Neural crest cell (in vitro differentiated cells): ENCODE measurements at regions not wholly inside any gene's neighbourhood (a gene's known extent, or its start where the extent isn't known, plus 50 kb on each side); places are given as distances from the start of the nearest gene placed in this dataset.

Experiments used
- DNase-seq: peaks from one replicate; pipeline ENCODE4 v3.0.0; 2021; ENCODE audit warnings: low read depth, mixed read lengths, low spot score
- H3K27ac Mint-ChIP-seq: one replicate; pipeline ENCODE4 v1.8.0; 2021; ENCODE audit warnings: mild to moderate bottlenecking, mixed read lengths; ENCODE audit not compliant: unreplicated experiment
- H3K27me3 Mint-ChIP-seq: 2 replicates; pipeline ENCODE4 v1.8.0; 2021; ENCODE audit warnings: low read depth, mild to moderate bottlenecking, mixed read lengths
- H3K36me3 Mint-ChIP-seq: 2 replicates; pipeline ENCODE4 v1.8.0; 2021; ENCODE audit warnings: low read depth, mild to moderate bottlenecking, mixed read lengths
- H3K4me1 Mint-ChIP-seq: 2 replicates; pipeline ENCODE4 v1.8.0; 2021; ENCODE audit warnings: mixed read lengths
- H3K4me3 Mint-ChIP-seq: one replicate; pipeline ENCODE4 v1.8.0; 2021; ENCODE audit warnings: mild to moderate bottlenecking, mixed read lengths
- H3K9me3 Mint-ChIP-seq: 2 replicates; pipeline ENCODE4 v1.8.0; 2021; ENCODE audit warnings: mixed read lengths
- TF ChIP-seq, protein P1 (sequence below): fragments of 200-600 bp; sonication (generic); conservative IDR thresholded peaks from 2 replicates; pipeline ENCODE4 v1.5.0; 2021; ENCODE audit warnings: antibody characterized with exemption, mild to moderate bottlenecking

DNA sequence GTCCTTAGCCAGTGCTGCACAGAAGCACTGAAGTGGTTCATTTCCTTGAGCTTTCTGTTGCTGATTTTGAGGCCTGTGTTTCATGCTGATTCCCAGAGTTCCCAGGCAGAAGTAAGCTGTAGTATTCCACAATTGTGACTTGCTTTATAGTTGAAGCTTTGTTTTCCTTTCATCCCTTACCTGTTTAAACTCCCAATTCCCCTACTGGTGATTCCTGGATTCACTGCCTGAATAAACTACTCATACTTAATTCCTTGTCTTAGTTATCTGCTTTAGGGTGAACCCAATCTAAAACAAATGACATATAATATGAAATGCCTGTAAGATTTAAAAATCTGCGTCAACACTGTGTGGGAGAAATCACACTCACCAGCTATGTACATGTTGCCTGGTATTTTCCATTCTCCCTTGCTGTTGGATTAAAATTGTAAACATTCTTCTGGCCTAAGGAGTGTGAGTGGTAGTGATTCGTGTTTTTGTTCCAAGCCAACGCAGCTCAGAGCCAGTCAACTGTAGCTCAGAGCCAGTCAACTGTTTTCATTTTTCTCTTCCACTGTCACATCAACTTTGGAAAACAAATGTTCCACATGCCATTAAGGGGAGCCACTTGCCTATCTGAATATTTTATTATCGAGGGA is 879.4 kb downstream of the MRPL39 start:
- H3K27ac Mint-ChIP-seq = no peak overlapping the region

DNA sequence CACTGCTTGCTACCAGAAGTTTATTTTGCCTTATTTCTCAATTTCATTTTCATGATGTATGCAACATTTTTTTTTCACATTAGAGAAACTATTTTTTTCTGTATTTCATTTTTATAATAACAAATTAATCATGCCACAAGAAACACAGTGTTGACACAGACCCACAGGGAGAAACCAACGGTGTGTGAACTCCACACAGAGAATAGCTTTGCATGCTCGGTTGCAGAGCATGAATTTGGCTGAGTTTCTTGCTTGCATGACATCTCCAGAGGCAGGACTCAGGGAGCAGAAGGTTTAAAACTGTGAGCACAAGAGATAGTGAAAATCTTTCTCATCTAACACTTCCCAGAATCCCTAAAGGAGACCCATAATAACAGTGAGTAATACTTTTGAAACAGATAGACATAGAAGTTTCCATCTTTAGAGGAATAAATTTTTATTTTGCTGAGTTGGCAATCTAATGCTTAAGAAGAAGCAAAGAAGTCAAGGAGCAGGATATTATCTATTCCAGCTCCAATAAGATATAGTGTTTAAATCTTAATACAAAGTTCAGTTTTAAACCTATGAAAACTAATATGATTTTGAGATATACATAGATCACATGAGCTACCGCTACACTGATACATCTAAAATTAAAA is 890.9 kb downstream of the MRPL39 start:
- DNase-seq = no peak
- H3K27ac Mint-ChIP-seq = no peak overlapping the region
- H3K36me3 Mint-ChIP-seq = no peaks in the 10 kb centered on the region
- no peak overlapping the region for H3K4me3 Mint-ChIP-seq
- no peaks in the 10 kb centered on the region for H3K27me3 Mint-ChIP-seq
- H3K4me1 Mint-ChIP-seq = no peaks in the 10 kb centered on the region
- H3K9me3 Mint-ChIP-seq = peaks cover 4% of the 10 kb centered on the region
- TF ChIP-seq, protein P1, sequence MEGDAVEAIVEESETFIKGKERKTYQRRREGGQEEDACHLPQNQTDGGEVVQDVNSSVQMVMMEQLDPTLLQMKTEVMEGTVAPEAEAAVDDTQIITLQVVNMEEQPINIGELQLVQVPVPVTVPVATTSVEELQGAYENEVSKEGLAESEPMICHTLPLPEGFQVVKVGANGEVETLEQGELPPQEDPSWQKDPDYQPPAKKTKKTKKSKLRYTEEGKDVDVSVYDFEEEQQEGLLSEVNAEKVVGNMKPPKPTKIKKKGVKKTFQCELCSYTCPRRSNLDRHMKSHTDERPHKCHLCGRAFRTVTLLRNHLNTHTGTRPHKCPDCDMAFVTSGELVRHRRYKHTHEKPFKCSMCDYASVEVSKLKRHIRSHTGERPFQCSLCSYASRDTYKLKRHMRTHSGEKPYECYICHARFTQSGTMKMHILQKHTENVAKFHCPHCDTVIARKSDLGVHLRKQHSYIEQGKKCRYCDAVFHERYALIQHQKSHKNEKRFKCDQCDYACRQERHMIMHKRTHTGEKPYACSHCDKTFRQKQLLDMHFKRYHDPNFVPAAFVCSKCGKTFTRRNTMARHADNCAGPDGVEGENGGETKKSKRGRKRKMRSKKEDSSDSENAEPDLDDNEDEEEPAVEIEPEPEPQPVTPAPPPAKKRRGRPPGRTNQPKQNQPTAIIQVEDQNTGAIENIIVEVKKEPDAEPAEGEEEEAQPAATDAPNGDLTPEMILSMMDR = no peak

More for the DNA sequence above, 879.4 kb downstream of the MRPL39 start:
- Mint-ChIP-seq H3K4me3 (no peak overlapping the region), H3K9me3 (peaks cover 4% of the 10 kb centered on the region), H3K27me3 (no peaks in the 10 kb centered on the region), H3K36me3 (no peaks in the 10 kb centered on the region), H3K4me1 (no peaks in the 10 kb centered on the region)
- TF ChIP-seq, protein P1 = no peak
- no peak for DNase-seq

DNA sequence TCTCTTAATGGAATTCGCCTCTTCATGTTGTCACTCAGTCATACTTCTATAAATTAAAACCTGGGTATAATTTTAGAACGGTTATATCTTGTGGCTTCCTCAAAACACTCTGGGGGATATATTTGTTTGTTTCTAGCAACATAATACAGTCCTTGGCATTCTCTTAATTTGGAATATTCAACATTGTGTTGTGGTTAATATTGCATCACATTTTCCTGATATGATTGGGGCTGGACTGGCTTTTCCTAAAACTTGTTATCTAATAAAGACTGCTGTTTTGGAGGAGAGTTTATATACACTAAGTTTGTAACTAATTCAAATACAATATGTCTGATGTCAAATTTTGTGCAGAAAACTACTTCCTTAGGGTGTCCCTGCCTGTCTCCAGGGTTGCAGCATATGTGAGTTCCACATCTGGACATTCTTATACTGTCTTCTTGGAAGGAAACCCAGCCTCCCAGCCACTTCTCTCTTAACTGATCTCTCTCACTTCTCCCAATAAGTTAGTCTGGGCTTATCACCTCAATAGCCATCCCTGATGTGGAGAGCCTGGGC is 892.6 kb downstream of the MRPL39 start:
- peaks cover 9% of the 10 kb centered on the region for H3K9me3 Mint-ChIP-seq
- no peaks in the 10 kb centered on the region for H3K4me1 Mint-ChIP-seq
- H3K27me3 Mint-ChIP-seq = no peaks in the 10 kb centered on the region
- TF ChIP-seq, protein P1 = no peak
- no peaks in the 10 kb centered on the region for H3K36me3 Mint-ChIP-seq
- no peak overlapping the region for H3K4me3 Mint-ChIP-seq
- no peak for DNase-seq
- H3K27ac Mint-ChIP-seq = no peak overlapping the region

DNA sequence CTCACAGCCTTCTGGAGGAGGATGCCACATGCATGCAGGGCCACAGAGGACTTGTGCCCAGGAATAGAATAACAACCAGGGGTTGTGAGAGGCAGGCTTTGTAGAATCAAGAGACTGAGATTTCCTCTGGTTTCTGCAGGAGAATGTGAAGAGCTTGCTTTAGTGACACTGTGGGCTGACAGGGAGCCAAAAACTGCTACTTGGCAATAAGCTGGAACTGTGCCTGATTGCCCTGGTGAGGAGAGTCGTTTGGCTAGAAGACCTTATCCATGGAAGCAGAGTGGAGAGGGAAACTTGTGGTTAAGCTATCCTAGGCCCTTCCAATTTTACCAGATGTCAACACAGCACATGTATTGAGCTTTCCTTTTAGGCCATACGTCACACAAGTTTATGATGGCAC is 902.1 kb downstream of the MRPL39 start:
- H3K4me1 Mint-ChIP-seq = no peaks in the 10 kb centered on the region
- no peaks in the 10 kb centered on the region for H3K27me3 Mint-ChIP-seq
- no peak for DNase-seq
- H3K36me3 Mint-ChIP-seq = no peaks in the 10 kb centered on the region
- H3K9me3 Mint-ChIP-seq = peaks cover 7% of the 10 kb centered on the region
- no peak overlapping the region for H3K4me3 Mint-ChIP-seq
- H3K27ac Mint-ChIP-seq = no peak overlapping the region
- TF ChIP-seq, protein P1 = no peak

DNA sequence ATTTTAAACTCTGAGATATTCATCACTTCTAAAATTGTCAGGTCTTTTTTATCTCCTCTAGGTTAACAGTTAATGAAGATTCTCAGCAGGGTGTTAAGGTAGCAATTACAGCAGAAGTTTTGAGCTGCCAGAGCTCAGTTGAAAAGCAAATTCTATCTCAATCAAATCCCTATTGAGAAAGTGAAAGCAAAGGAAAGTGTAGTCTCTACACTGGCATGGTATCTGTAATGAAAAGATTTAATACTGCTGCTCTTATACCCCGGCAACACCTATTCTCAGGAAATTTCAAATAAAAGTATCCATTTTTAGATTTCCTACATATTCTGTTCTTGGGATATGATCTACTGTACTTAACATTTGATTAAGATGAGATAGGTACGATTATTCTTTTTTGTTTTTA is 913.5 kb downstream of the MRPL39 start:
- H3K27ac Mint-ChIP-seq = no peak overlapping the region
- peaks cover 2% of the 10 kb centered on the region for H3K9me3 Mint-ChIP-seq
- TF ChIP-seq, protein P1 = no peak
- no peaks in the 10 kb centered on the region for H3K36me3 Mint-ChIP-seq
- H3K27me3 Mint-ChIP-seq = no peaks in the 10 kb centered on the region
- H3K4me1 Mint-ChIP-seq = no peaks in the 10 kb centered on the region
- H3K4me3 Mint-ChIP-seq = no peak overlapping the region
- no peak for DNase-seq
